ENCODE measurements at regions not wholly inside any gene's neighbourhood (a gene's known extent, or its start where the extent isn't known, plus 50 kb on each side); places are given as distances from the start of the nearest gene placed in this dataset.

GRCh38 chr11:111194860-111195568, 50.5 kb upstream of the POU2AF2 start:
- no peak for DNase-seq (ENCODE audit: low spot score)

- no peak for DNase-seq (ENCODE audit: low spot score)
Observed at GRCh38 chr11:111193924-111194490, 51.5 kb upstream of the POU2AF2 start.

- DNase-seq (ENCODE audit: low spot score): no peak
Observed at GRCh38 chr11:111189466-111189865, 56.1 kb upstream of the POU2AF2 start.

GRCh38 chr11:111186308-111186915, 59.1 kb upstream of the POU2AF2 start:
- DNase-seq (ENCODE audit: low spot score): no peak

GRCh38 chr11:111185266-111185665, 60.3 kb upstream of the POU2AF2 start:
- peak; percentile 7 for DNase-seq (ENCODE audit: low spot score)

GRCh38 chr11:111183706-111184105, 61.8 kb upstream of the POU2AF2 start:
- no peak for DNase-seq (ENCODE audit: low spot score)

GRCh38 chr11:111179184-111179910, 66.2 kb upstream of the POU2AF2 start:
- no peak for DNase-seq (ENCODE audit: low spot score)

- no peak for DNase-seq (ENCODE audit: low spot score)
Observed at GRCh38 chr11:111177037-111177871, 68.3 kb upstream of the POU2AF2 start.

- DNase-seq (ENCODE audit: low spot score): no peak
Observed at GRCh38 chr11:111176603-111177002, 68.9 kb upstream of the POU2AF2 start.

- DNase-seq (ENCODE audit: low spot score): no peak
Observed at GRCh38 chr11:111173221-111173620, 72.3 kb upstream of the POU2AF2 start.

- DNase-seq (ENCODE audit: low spot score): no peak
Observed at GRCh38 chr11:111172321-111172862, 73.1 kb upstream of the POU2AF2 start.

GRCh38 chr11:111170761-111171379, 74.7 kb upstream of the POU2AF2 start:
- no peak for DNase-seq (ENCODE audit: low spot score)

- no peak for DNase-seq (ENCODE audit: low spot score)
Observed at GRCh38 chr11:111169367-111169766, 76.2 kb upstream of the POU2AF2 start.

- DNase-seq (ENCODE audit: low spot score): no peak
Observed at GRCh38 chr11:111168871-111169270, 76.7 kb upstream of the POU2AF2 start.

GRCh38 chr11:111167666-111168065, 77.9 kb upstream of the POU2AF2 start:
- DNase-seq (ENCODE audit: low spot score): no peak

GRCh38 chr11:111166598-111166997, 78.9 kb upstream of the POU2AF2 start:
- DNase-seq (ENCODE audit: low spot score): no peak

GRCh38 chr11:111162305-111162704, 83.2 kb upstream of the POU2AF2 start:
- DNase-seq (ENCODE audit: low spot score): no peak

- DNase-seq (ENCODE audit: low spot score): no peak
Observed at GRCh38 chr11:111157571-111157970, 88.0 kb upstream of the POU2AF2 start.

- no peak for DNase-seq (ENCODE audit: low spot score)
Observed at GRCh38 chr11:111155021-111155420, 90.5 kb upstream of the POU2AF2 start.

- DNase-seq (ENCODE audit: low spot score): no peak
Observed at GRCh38 chr11:111153194-111153593, 92.3 kb upstream of the POU2AF2 start.

GRCh38 chr11:111148953-111149352, 96.6 kb upstream of the POU2AF2 start:
- DNase-seq (ENCODE audit: low spot score): no peak

Data from kidney capillary endothelial cell (primary cell).